CD14-positive monocyte (primary cell): ENCODE measurements at regions not wholly inside any gene's neighbourhood (a gene's known extent, or its start where the extent isn't known, plus 50 kb on each side); places are given as distances from the start of the nearest gene placed in this dataset. TPM values are rescaled to one million over a fixed set of nuclear protein-coding genes. Genes with fewer than 3 reads are reported as not detected.

Source experiments
- DNase-seq, 3 donors: peaks; one replicate each; pipeline ENCODE4 v3.0.0-alpha.2; 2011 to 2022
- H2AFZ ChIP-seq: 2 replicates; pipeline ENCODE4 v1.6.0; 2012; ENCODE audit warnings: mild to moderate bottlenecking, low read depth, low read length, inconsistent platforms; ENCODE audit not compliant: insufficient read depth, poor library complexity, severe bottlenecking
- H3K27ac ChIP-seq, 2 donors: 1 replicate in 1 of 2; 2 replicates in 1 of 2; pipeline ENCODE4 v1.5.1; 2012 to 2013; ENCODE audit warnings: low read length in 2 of 2, control low read depth in 1 of 2, inconsistent platforms in 1 of 2, low read depth in 1 of 2, mild to moderate bottlenecking in 1 of 2
- H3K27me3 ChIP-seq, 2 donors: one replicate each; pipeline versions ENCODE4 v1.6.0 to v1.6.1; 2011 to 2013; ENCODE audit warnings: low read length in 2 of 2; ENCODE audit not compliant: control insufficient read depth in 2 of 2, insufficient read depth in 2 of 2
- H3K36me3 ChIP-seq, 2 donors: replicated peaks in 1 of 2; 1 replicate in 1 of 2; 2 replicates in 1 of 2; pipeline versions ENCODE4 v1.5.1 to v1.6.1; 2012 to 2013; ENCODE audit warnings: low read length in 2 of 2, control low read depth in 1 of 2, inconsistent platforms in 1 of 2, mild to moderate bottlenecking in 1 of 2; ENCODE audit not compliant: insufficient read depth in 2 of 2, control insufficient read depth in 1 of 2
- H3K4me1 ChIP-seq, 2 donors: 1 replicate in 1 of 2; 2 replicates in 1 of 2; pipeline versions ENCODE4 v1.5.1 to v1.6.1; 2012 to 2013; ENCODE audit warnings: low read length in 2 of 2, control low read depth in 1 of 2, inconsistent platforms in 1 of 2, mild to moderate bottlenecking in 1 of 2, moderate library complexity in 1 of 2; ENCODE audit not compliant: insufficient read depth in 2 of 2, control insufficient read depth in 1 of 2
- H3K4me2 ChIP-seq: replicated peaks from 2 replicates; pipeline ENCODE3; 2012; ENCODE audit warnings: low read length, moderate library complexity, mild to moderate bottlenecking; ENCODE audit not compliant: poor library complexity, severe bottlenecking; ENCODE audit errors: extremely low read depth
- H3K4me3 ChIP-seq, 3 experiments: fragments of 200-600 bp in 1 of 3; sonication (generic) in 1 of 3; replicated peaks in 1 of 3; 1 replicate in 2 of 3; 2 replicates in 1 of 3; pipeline ENCODE4 v1.5.1; 2011 to 2013; ENCODE audit warnings: low read length in 3 of 3, mild to moderate bottlenecking in 3 of 3, control low read depth in 2 of 3, low read depth in 2 of 3, inconsistent platforms in 1 of 3, moderate library complexity in 1 of 3
- H3K79me2 ChIP-seq: 2 replicates; pipeline ENCODE4 v1.6.0; 2012; ENCODE audit warnings: mild to moderate bottlenecking, control low read depth, inconsistent platforms, low read length, moderate library complexity; ENCODE audit not compliant: insufficient read depth
- H3K9ac ChIP-seq: 2 replicates; pipeline ENCODE4 v1.6.0; 2017; ENCODE audit warnings: low read length, mild to moderate bottlenecking; ENCODE audit not compliant: insufficient read depth, poor library complexity, severe bottlenecking
- H3K9me3 ChIP-seq, 2 donors: replicated peaks in 1 of 2; 1 replicate in 1 of 2; 2 replicates in 1 of 2; pipeline versions ENCODE4 v1.5.1 to v1.6.1; 2012 to 2013; ENCODE audit warnings: low read length in 2 of 2, control low read depth in 1 of 2; ENCODE audit not compliant: control insufficient read depth in 1 of 2, insufficient read depth in 1 of 2
- H4K20me1 ChIP-seq: 2 replicates; pipeline ENCODE4 v1.6.0; 2012; ENCODE audit warnings: mild to moderate bottlenecking, low read length, control low read depth, moderate library complexity; ENCODE audit not compliant: insufficient read depth
- H3K27ac Mint-ChIP-seq, 7 donors: one replicate each; pipeline ENCODE4 v1.8.0; 2020; ENCODE audit warnings: mild to moderate bottlenecking in 7 of 7, mixed read lengths in 7 of 7, moderate library complexity in 6 of 7, inconsistent platforms in 2 of 7
- H3K27me3 Mint-ChIP-seq, 3 donors: one replicate each; pipeline ENCODE4 v1.8.0; 2021 to 2022; ENCODE audit warnings: low read depth in 3 of 3, mild to moderate bottlenecking in 3 of 3, mixed read lengths in 3 of 3, moderate library complexity in 3 of 3, inconsistent platforms in 1 of 3
- H3K36me3 Mint-ChIP-seq, 2 donors: one replicate each; pipeline ENCODE4 v1.8.0; 2020; ENCODE audit warnings: mixed read lengths in 2 of 2, inconsistent platforms in 1 of 2, mild to moderate bottlenecking in 1 of 2
- H3K4me1 Mint-ChIP-seq: one replicate; pipeline ENCODE4 v1.8.0; 2020; ENCODE audit warnings: mild to moderate bottlenecking, mixed read lengths
- H3K4me3 Mint-ChIP-seq, 2 donors: one replicate each; pipeline ENCODE4 v1.8.0; 2020; ENCODE audit warnings: mild to moderate bottlenecking in 2 of 2, mixed read lengths in 2 of 2, moderate library complexity in 1 of 2
- H3K9me3 Mint-ChIP-seq, 7 donors: one replicate each; pipeline ENCODE4 v1.8.0; 2020 to 2022; ENCODE audit warnings: mixed read lengths in 7 of 7, mild to moderate bottlenecking in 6 of 7, moderate library complexity in 6 of 7, inconsistent platforms in 2 of 7
- CTCF ChIP-seq: fragments of 200-600 bp; IDR thresholded peaks from one replicate; pipeline ENCODE4 v1.8.0; 2022; ENCODE audit warnings: antibody characterized with exemption, mild to moderate bottlenecking
- WGBS: methylation state at CpG from one replicate; pipeline ENCODE4 v1.1.5; 2013; ENCODE audit warnings: missing lambda C conversion rate; ENCODE audit not compliant: insufficient coverage; 5-methylcytosine and 5-hydroxymethylcytosine counted together
- intact Hi-C, 2 donors: fragments of 100-400 bp; cut with micrococcal nuclease; formaldehyde crosslinking; loops; one replicate each; pipeline versions ENCODE4 v1.15.0 to v1.15.1; 2023
- small RNA-seq: library from RNA; depleted of rRNA; stranded (forward); fragments of <200 nt; gene quantifications from one replicate; pipeline ENCODE3, GENCODE V24; 2012; ENCODE audit warnings: low read depth; ENCODE audit not compliant: insufficient read length

DNA sequence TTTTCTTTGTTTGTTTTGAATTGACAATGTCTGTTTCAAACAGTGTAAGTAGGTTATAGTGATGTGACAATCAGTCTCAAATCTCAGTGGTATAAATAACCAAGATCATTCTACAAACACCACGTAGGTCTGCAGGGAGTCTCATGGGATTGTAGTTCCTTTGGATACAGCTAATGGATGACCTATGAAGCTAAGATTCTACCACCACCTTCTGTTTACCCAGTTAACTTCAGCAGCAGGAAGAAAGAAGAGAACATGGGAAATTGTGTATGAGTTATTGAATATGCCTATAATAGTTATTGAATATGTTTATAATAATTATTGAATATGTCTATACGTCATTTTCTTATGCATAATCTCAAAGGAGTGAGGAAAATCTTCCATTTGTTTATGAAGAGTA, 63.9 kb upstream of the SLITRK5 start:
- no peak overlapping the region for H3K4me3 ChIP-seq
- Mint-ChIP-seq H3K36me3 (no peaks in the 10 kb centered on the region), H3K4me1 (no peaks in the 10 kb centered on the region), H3K27ac (no peak overlapping the region), H3K9me3 (peaks cover 3 to 9% (median 5%) of the 10 kb centered on the region in 7 donors), H3K27me3 (peaks cover 0 to 2% (median 1%) of the 10 kb centered on the region in 3 donors), H3K4me3 (no peak overlapping the region)
- H3K36me3 ChIP-seq: no peaks in the 10 kb centered on the region
- H3K4me2 ChIP-seq: no peak overlapping the region
- no peak overlapping the region for H3K9ac ChIP-seq
- intact Hi-C loops: no loop called here
- no CpG with 5 or more reads among the region's 2 CpGs for WGBS
- H4K20me1 ChIP-seq: no peaks in the 10 kb centered on the region
- no peaks in the 10 kb centered on the region for H3K79me2 ChIP-seq
- H3K27me3 ChIP-seq: no peaks in the 10 kb centered on the region
- no peak for TF ChIP-seq CTCF
- H3K9me3 ChIP-seq: peaks cover 0 to 4% of the 10 kb centered on the region in 2 donors
- no peak overlapping the region for H3K27ac ChIP-seq
- no peak overlapping the region for H2AFZ ChIP-seq
- H3K4me1 ChIP-seq: no peaks in the 10 kb centered on the region
- no peak for DNase-seq

DNA sequence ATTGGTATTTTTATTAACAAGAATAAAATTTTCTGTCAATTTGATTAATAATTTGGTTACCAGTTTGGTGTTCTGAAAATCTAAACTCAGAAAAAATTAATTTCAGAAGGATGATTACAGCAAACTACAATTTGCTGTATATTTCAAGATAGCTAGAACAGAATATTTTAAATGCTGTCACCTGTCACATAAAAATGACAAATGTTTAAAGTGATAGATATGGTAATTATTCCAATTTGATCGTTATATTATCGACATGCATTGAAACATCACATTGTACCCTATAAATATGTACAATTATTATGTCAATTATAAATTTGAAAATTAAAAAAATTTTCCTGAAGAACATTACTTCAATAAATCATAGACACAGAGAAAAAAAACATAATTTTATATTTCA, 56.9 kb upstream of the SLITRK5 start:
- Mint-ChIP-seq H3K4me3 (no peak overlapping the region), H3K36me3 (no peaks in the 10 kb centered on the region), H3K27me3 (no peaks in the 10 kb centered on the region), H3K4me1 (no peaks in the 10 kb centered on the region), H3K9me3 (peaks cover 0 to 6% (median 2%) of the 10 kb centered on the region in 7 donors), H3K27ac (no peak overlapping the region)
- Histone ChIP-seq H3K4me2 (no peak overlapping the region), H2AFZ (no peak overlapping the region), H3K36me3 (no peaks in the 10 kb centered on the region), H3K9me3 (peaks cover 0 to 4% of the 10 kb centered on the region in 2 donors), H3K79me2 (no peaks in the 10 kb centered on the region), H3K4me3 (no peak overlapping the region), H3K27me3 (no peaks in the 10 kb centered on the region), H3K27ac (no peak overlapping the region), H4K20me1 (no peaks in the 10 kb centered on the region), H3K9ac (no peak overlapping the region), H3K4me1 (no peaks in the 10 kb centered on the region)
- intact Hi-C loops: no loop called here
- no peak for DNase-seq
- WGBS: no CpG with 5 or more reads among the region's 2 CpGs
- no peak for TF ChIP-seq CTCF

Small RNAs in the stretch of these regions (small RNA-seq; reads per million reads assigned to genes)
- not detected for gene UBBP5
